SK-N-SH (cell line): ENCODE measurements at regions not wholly inside any gene's neighbourhood (a gene's known extent, or its start where the extent isn't known, plus 50 kb on each side); places are given as distances from the start of the nearest gene placed in this dataset.

Experiments
- CTCF ChIA-PET: fragments of 300-600, 350-600 bp; formaldehyde crosslinking; extraction: SDS; loops from one replicate; lab custom pipeline; 2021; lab: Yijun Ruan, JAX
- POLR2A ChIA-PET: fragments of 350-600 bp; sonication (Branson Sonifier 250); formaldehyde crosslinking; extraction: SDS; loops from one replicate; lab custom pipeline; 2020; ENCODE audit warnings: antibody characterized with exemption, inconsistent platforms; lab: Yijun Ruan, JAX
- DNase-seq: peaks from one replicate; pipeline ENCODE4 v3.0.0; 2012
- H2AFZ ChIP-seq: fragments of 200-600 bp; sonication (generic); 2 replicates; pipeline ENCODE4 v1.8.1; 2016; ENCODE audit warnings: antibody characterized with exemption, mild to moderate bottlenecking, low read depth
- H3F3A ChIP-seq: fragments of 200-600 bp; sonication (generic); replicated peaks from 2 replicates; pipeline ENCODE3; 2016; ENCODE audit warnings: antibody characterized with exemption, mild to moderate bottlenecking; ENCODE audit not compliant: insufficient read depth
- H3K27ac ChIP-seq, 2 experiments: fragments of 200-500 bp in 1 of 2; fragments of 200-600 bp in 1 of 2; sonication (Bioruptor generic) in 1 of 2; sonication (generic), shearing (Covaris generic) in 1 of 2; 2 replicates each; pipeline versions ENCODE4 v1.5.1 to v1.6.1; 2014 to 2016; ENCODE audit warnings: low read depth in 2 of 2, inconsistent platforms in 1 of 2, low read length in 1 of 2, mild to moderate bottlenecking in 1 of 2, mixed read lengths in 1 of 2
- H3K27me3 ChIP-seq: fragments of 200-600 bp; sonication (generic), shearing (Covaris generic); 2 replicates; pipeline ENCODE4 v1.6.1; 2016; ENCODE audit warnings: mixed run types; ENCODE audit not compliant: insufficient read depth
- H3K36me3 ChIP-seq, 2 experiments: fragments of 200-500 bp in 1 of 2; fragments of 200-600 bp in 1 of 2; sonication (Bioruptor generic) in 1 of 2; sonication (generic) in 1 of 2; replicated peaks in 1 of 2; 2 replicates each; pipeline versions ENCODE3 to v1.5.1; 2014 to 2016; ENCODE audit warnings: low read length in 1 of 2, mild to moderate bottlenecking in 1 of 2; ENCODE audit not compliant: insufficient read depth in 2 of 2, control insufficient read depth in 1 of 2
- H3K4me1 ChIP-seq, 2 experiments: fragments of 200-500 bp in 1 of 2; fragments of 200-600 bp in 1 of 2; sonication (Bioruptor generic) in 1 of 2; sonication (generic), shearing (Covaris generic) in 1 of 2; 2 replicates each; pipeline versions ENCODE4 v1.5.1 to v1.6.1; 2014 to 2016; ENCODE audit warnings: low read depth in 1 of 2, low read length in 1 of 2, mixed run types in 1 of 2; ENCODE audit not compliant: insufficient read depth in 2 of 2, control insufficient read depth in 1 of 2
- H3K4me2 ChIP-seq: fragments of 200-600 bp; sonication (generic), shearing (Covaris generic); 2 replicates; pipeline ENCODE4 v1.6.1; 2017; ENCODE audit warnings: mixed run types
- H3K4me3 ChIP-seq, 2 experiments: fragments of 200-500 bp in 1 of 2; fragments of 200-600 bp in 1 of 2; sonication (Bioruptor generic) in 1 of 2; sonication (generic), shearing (Covaris generic) in 1 of 2; 2 replicates each; pipeline versions ENCODE4 v1.5.1 to v1.8.1; 2014 to 2016; ENCODE audit warnings: low read depth in 2 of 2, inconsistent platforms in 1 of 2, low read length in 1 of 2, mild to moderate bottlenecking in 1 of 2, mixed read lengths in 1 of 2, moderate library complexity in 1 of 2
- H3K79me2 ChIP-seq: fragments of 200-600 bp; sonication (generic); 2 replicates; pipeline ENCODE4 v1.8.1; 2017; ENCODE audit warnings: mild to moderate bottlenecking; ENCODE audit not compliant: insufficient read depth
- H3K9ac ChIP-seq: fragments of 200-600 bp; sonication (generic); 2 replicates; pipeline ENCODE4 v1.6.1; 2017; ENCODE audit warnings: mixed run types
- H3K9me2 ChIP-seq: fragments of 200-600 bp; sonication (generic); 2 replicates; pipeline ENCODE4 v1.6.1; 2017; ENCODE audit warnings: mixed run types
- H3K9me3 ChIP-seq: fragments of 200-600 bp; sonication (generic); 2 replicates; pipeline ENCODE4 v1.6.1; 2017; ENCODE audit warnings: mixed run types, mild to moderate bottlenecking, moderate library complexity
- H4K20me1 ChIP-seq: fragments of 200-600 bp; sonication (generic); 2 replicates; pipeline ENCODE4 v1.6.1; 2017; ENCODE audit warnings: mild to moderate bottlenecking, mixed run types; ENCODE audit not compliant: insufficient read depth
- ELF1 ChIP-seq: IDR thresholded peaks from 2 replicates; pipeline ENCODE4 v1.4.0; 2012
- EP300 ChIP-seq, 2 experiments: IDR thresholded peaks; 2 replicates each; pipeline versions ENCODE4 v1.4.0 to v1.6.1; 2012; ENCODE audit warnings: borderline replicate concordance in 1 of 2, low read depth in 1 of 2, low read length in 1 of 2
- GABPA ChIP-seq: IDR thresholded peaks from 2 replicates; pipeline ENCODE4 v1.4.0; 2012; ENCODE audit warnings: low read depth, mild to moderate bottlenecking
- GATA2 ChIP-seq: sonication (generic); formaldehyde crosslinking; IDR thresholded peaks from 2 replicates; pipeline ENCODE4 v1.5.0; 2020; ENCODE audit warnings: mild to moderate bottlenecking, missing genetic modification reagents
- JUND ChIP-seq: IDR thresholded peaks from 2 replicates; pipeline ENCODE4 v1.4.0; 2012
- RCOR1 ChIP-seq: fragments of 150-350 bp; IDR thresholded peaks from 2 replicates; pipeline ENCODE4 v1.6.1; 2017; ENCODE audit warnings: antibody characterized with exemption, low read length
- RFX5 ChIP-seq: IDR thresholded peaks from 2 replicates; pipeline ENCODE4 v1.6.1; 2012; ENCODE audit warnings: mild to moderate bottlenecking, improper control_type of control experiment, low read length
- TCF12 ChIP-seq: IDR thresholded peaks from 2 replicates; pipeline ENCODE4 v1.4.0; 2012
- TEAD4 ChIP-seq: IDR thresholded peaks from 2 replicates; pipeline ENCODE4 v1.4.0; 2012; ENCODE audit warnings: mild to moderate bottlenecking, borderline replicate concordance; ENCODE audit not compliant: insufficient read depth
- YY1 ChIP-seq: IDR thresholded peaks from 2 replicates; pipeline ENCODE4 v1.4.0; 2012; ENCODE audit warnings: low read depth, mild to moderate bottlenecking
- WGBS: methylation state at CpG from one replicate; pipeline ENCODE4 v1.1.6; 2017; ENCODE audit warnings: low lambda C conversion rate; 5-methylcytosine and 5-hydroxymethylcytosine counted together
- TF ChIP-seq, protein P1 (sequence below): IDR thresholded peaks from 2 replicates; pipeline ENCODE4; 2012
- TF ChIP-seq, protein P2 (sequence below): fragments of 150-350 bp; IDR thresholded peaks from 2 replicates; pipeline ENCODE4 v1.6.1; 2017; ENCODE audit warnings: antibody characterized with exemption, low read length, low read depth, borderline replicate concordance

DNA sequence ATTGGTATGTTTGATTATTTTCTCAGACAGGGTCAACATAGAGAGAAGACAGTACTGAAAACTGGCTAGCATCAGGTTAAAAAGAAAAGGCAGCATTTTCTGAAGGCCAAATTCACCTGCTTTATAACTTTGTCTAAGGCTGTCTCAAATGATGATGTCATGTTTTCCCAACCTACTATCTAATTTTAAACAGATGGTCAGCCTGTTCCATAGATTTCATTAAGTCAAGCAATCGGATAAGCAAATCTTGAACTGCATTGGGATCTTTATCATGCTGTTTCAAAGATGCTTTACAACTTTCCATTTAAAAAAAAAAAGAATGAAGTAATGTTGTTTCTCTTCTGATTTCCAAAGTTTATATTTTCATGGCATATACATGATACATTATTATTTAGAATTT is 56.3 kb upstream of the SPOPL start:
- H3K27me3 ChIP-seq = no peaks in the 10 kb centered on the region
- no peak overlapping the region for H2AFZ ChIP-seq
- H3F3A ChIP-seq = no peaks in the 10 kb centered on the region
- ChIA-PET CTCF (no interaction called here), POLR2A (no interaction called here)
- TF ChIP-seq EP300 (IDR thresholded peaks at IDR 0.05; ENCODE audit: borderline replicate concordance in 1 of 2, low read depth in 1 of 2, low read length in 1 of 2) (peak in 1 of 2 experiments; percentile 64; a peak in 1 of 4 replicates), GATA2 (CRISPR knock-in tag) (peak; percentile 81), ELF1 (no peak), TCF12 (peak; percentile 80), RCOR1 (peak; percentile 37; the same call in 1 of the 2 replicates)
- no peak overlapping the region for H3K4me3 ChIP-seq
- no peak overlapping the region for H3K4me2 ChIP-seq
- H3K4me1 ChIP-seq = peaks cover 0 to 10% of the 10 kb centered on the region in 2 experiments; a peak in 2 of 4 replicates
- peak; percentile 35 for DNase-seq
- H3K27ac ChIP-seq = no peak overlapping the region
- H4K20me1 ChIP-seq = no peaks in the 10 kb centered on the region
- H3K36me3 ChIP-seq = no peaks in the 10 kb centered on the region
- H3K9me3 ChIP-seq = no peaks in the 10 kb centered on the region
- WGBS = 46% methylated on average over 1 of the region's 1 CpG
- H3K9me2 ChIP-seq = no peaks in the 10 kb centered on the region
- H3K79me2 ChIP-seq = no peaks in the 10 kb centered on the region
- no peak overlapping the region for H3K9ac ChIP-seq

DNA sequence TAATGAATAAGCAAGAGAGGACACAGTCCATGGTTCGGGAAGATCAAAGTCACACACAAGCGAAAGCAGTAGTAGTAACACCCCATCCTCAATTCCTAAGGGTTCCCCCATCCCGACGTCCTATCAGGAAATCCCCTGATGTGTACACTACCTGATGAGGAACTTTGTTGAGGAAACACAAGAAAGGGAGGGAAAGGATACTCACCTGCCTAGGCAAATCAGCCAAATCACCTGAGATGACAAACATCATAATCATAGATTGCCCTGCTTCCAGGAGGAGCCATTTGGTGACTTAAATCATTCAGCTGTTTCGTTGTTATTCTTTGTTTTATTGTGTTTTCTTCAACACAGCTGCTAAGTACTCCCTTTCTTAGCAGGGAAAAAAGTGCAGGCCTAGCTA is 55.5 kb upstream of the SPOPL start:
- Histone ChIP-seq H3K4me1 (peaks cover 0 to 10% of the 10 kb centered on the region in 2 experiments; a peak in 2 of 4 replicates), H3K9ac (no peak overlapping the region)
- WGBS = 99% methylated on average over 5 of the region's 5 CpGs

GRCh38 chr2:138447889-138448570 is 53.5 kb upstream of the SPOPL start:
- H3K4me3 ChIP-seq = no peak overlapping the region
- no peaks in the 10 kb centered on the region for H3K79me2 ChIP-seq
- no peaks in the 10 kb centered on the region for H3F3A ChIP-seq
- no peak overlapping the region for H2AFZ ChIP-seq
- H3K4me2 ChIP-seq = no peak overlapping the region
- H3K9ac ChIP-seq = no peak overlapping the region
- no peaks in the 10 kb centered on the region for H4K20me1 ChIP-seq
- H3K27ac ChIP-seq = no peak overlapping the region
- WGBS = 87% methylated on average over 2 of the region's 2 CpGs
- H3K9me2 ChIP-seq = no peaks in the 10 kb centered on the region
- no peaks in the 10 kb centered on the region for H3K9me3 ChIP-seq
- H3K27me3 ChIP-seq = no peaks in the 10 kb centered on the region
- H3K4me1 ChIP-seq = peaks cover 0 to 10% of the 10 kb centered on the region in 2 experiments; a peak in 2 of 4 replicates
- ChIA-PET CTCF (interaction anchor here (0.7 kb wide), 1 partner anchor 13 kb away, joined by 3 read pairs; no protein-coding TSS in a partner anchor), POLR2A (no interaction called here)
- TF ChIP-seq GABPA (no peak), JUND (no peak), TEAD4 (no peak), RFX5 (no peak), YY1 (no peak)
- TF ChIP-seq, protein P1, sequence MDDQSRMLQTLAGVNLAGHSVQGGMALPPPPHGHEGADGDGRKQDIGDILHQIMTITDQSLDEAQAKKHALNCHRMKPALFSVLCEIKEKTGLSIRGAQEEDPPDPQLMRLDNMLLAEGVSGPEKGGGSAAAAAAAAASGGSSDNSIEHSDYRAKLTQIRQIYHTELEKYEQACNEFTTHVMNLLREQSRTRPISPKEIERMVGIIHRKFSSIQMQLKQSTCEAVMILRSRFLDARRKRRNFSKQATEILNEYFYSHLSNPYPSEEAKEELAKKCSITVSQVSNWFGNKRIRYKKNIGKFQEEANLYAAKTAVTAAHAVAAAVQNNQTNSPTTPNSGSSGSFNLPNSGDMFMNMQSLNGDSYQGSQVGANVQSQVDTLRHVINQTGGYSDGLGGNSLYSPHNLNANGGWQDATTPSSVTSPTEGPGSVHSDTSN = no peak
- H3K36me3 ChIP-seq = no peaks in the 10 kb centered on the region
- DNase-seq = no peak

More for the DNA sequence above, 55.5 kb upstream of the SPOPL start:
- Histone ChIP-seq H3K9me2 (no peaks in the 10 kb centered on the region), H3K79me2 (no peaks in the 10 kb centered on the region), H4K20me1 (no peaks in the 10 kb centered on the region), H3K27me3 (no peaks in the 10 kb centered on the region), H3K36me3 (no peaks in the 10 kb centered on the region), H2AFZ (no peak overlapping the region), H3K4me3 (no peak overlapping the region), H3K27ac (no peak overlapping the region), H3K9me3 (no peaks in the 10 kb centered on the region), H3F3A (no peaks in the 10 kb centered on the region), H3K4me2 (no peak overlapping the region)
- ChIA-PET CTCF (no interaction called here), POLR2A (no interaction called here)
- TF ChIP-seq, protein P1 = no peak
- TF ChIP-seq, protein P2, sequence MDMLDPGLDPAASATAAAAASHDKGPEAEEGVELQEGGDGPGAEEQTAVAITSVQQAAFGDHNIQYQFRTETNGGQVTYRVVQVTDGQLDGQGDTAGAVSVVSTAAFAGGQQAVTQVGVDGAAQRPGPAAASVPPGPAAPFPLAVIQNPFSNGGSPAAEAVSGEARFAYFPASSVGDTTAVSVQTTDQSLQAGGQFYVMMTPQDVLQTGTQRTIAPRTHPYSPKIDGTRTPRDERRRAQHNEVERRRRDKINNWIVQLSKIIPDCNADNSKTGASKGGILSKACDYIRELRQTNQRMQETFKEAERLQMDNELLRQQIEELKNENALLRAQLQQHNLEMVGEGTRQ = no peak
- no peak for TF ChIP-seq EP300 (IDR thresholded peaks at IDR 0.05; ENCODE audit: borderline replicate concordance in 1 of 2, low read depth in 1 of 2, low read length in 1 of 2)
- no peak for DNase-seq
